ENCODE measurements at regions not wholly inside any gene's neighbourhood (a gene's known extent, or its start where the extent isn't known, plus 50 kb on each side); places are given as distances from the start of the nearest gene placed in this dataset.

DNA sequence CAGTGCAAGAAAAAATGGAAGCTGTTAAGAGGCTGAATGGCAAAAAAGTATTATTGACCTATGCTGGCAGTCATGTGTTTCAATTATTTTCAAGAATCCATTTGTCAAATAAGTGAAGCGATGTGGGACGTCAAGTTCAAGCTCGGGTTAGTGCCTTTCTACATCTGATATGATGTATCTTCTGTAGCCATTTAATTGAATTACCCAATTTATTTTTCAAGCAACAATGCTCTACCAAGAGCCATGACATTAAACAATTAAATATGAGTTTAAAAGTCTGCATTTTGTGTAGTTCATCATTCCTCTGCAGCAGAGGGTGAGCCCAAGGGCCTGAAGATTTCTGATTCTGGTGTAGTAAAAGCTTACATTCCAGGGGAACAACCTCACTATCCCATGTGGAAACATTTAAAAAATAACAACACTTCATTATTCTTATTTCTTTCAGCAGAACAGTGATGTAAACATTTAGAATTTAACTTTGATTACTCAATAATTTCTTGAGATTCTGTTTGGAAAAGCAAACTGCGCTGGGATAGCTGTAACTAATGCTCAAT, 619.7 kb upstream of the ARRDC3 start:
- Histone ChIP-seq H3K4me3 (no peak overlapping the region), H3K9me3 (replicated peaks) (no peaks in the 10 kb centered on the region), H3K36me3 (no peaks in the 10 kb centered on the region), H3K27ac (no peak overlapping the region), H3K4me1 (replicated peaks) (no peaks in the 10 kb centered on the region), H3K27me3 (replicated peaks) (no peaks in the 10 kb centered on the region)
- no peak for DNase-seq (ENCODE audit: low read depth in 1 of 2, low spot score in 2 of 2)

DNA sequence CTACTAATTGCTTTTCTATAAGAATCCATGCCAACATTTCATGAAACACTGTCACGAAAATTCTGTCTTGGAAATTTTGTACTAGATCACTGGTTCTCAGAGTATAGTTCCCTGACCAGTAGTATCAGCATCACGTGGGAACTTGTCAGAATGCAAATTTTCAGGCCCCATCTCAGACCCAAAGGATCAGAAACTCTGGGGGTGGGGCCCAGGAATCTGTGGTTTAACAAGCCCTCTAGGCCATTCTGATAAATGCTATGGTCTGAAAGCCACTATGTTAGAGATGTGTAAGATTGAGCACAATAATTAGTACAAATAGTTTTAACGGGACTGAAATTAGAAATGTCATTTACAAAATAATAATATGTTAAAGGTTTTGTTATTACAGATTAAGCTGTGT, 615.7 kb upstream of the ARRDC3 start:
- Histone ChIP-seq H3K36me3 (no peaks in the 10 kb centered on the region), H3K4me3 (no peak overlapping the region)
- no peak for DNase-seq (ENCODE audit: low read depth in 1 of 2, low spot score in 2 of 2)

DNA sequence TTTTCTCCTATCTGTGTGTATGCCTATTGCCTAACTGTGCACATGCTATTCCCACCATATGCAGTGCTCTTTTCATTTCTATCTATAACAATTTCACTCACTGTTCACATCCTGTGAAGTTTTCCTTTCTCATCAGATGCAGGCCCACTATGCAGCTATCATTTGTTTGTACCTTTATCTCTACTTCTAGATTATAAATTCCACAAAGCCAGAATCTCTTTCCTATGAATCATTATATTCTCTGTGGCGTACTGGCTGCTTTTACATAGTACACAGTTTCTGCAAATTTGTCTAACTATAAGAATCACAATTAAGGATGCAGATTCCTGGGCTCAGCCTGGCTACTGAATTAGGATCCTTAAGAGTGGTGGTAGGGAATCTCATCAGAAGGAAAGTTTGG, 600.8 kb upstream of the ARRDC3 start:
- H3K27ac ChIP-seq, result no peak overlapping the region
- H3K9me3 ChIP-seq (replicated peaks), result no peaks in the 10 kb centered on the region
- DNase-seq (ENCODE audit: low read depth in 1 of 2, low spot score in 2 of 2), result no peak
- H3K27me3 ChIP-seq (replicated peaks), result no peaks in the 10 kb centered on the region
- H3K4me1 ChIP-seq (replicated peaks), result no peaks in the 10 kb centered on the region
- no peaks in the 10 kb centered on the region for H3K36me3 ChIP-seq
- no peak overlapping the region for H3K4me3 ChIP-seq

More for the DNA sequence above, 615.7 kb upstream of the ARRDC3 start:
- Histone ChIP-seq H3K4me1 (replicated peaks) (no peaks in the 10 kb centered on the region), H3K9me3 (replicated peaks) (no peaks in the 10 kb centered on the region), H3K27me3 (replicated peaks) (no peaks in the 10 kb centered on the region), H3K27ac (no peak overlapping the region)

DNA sequence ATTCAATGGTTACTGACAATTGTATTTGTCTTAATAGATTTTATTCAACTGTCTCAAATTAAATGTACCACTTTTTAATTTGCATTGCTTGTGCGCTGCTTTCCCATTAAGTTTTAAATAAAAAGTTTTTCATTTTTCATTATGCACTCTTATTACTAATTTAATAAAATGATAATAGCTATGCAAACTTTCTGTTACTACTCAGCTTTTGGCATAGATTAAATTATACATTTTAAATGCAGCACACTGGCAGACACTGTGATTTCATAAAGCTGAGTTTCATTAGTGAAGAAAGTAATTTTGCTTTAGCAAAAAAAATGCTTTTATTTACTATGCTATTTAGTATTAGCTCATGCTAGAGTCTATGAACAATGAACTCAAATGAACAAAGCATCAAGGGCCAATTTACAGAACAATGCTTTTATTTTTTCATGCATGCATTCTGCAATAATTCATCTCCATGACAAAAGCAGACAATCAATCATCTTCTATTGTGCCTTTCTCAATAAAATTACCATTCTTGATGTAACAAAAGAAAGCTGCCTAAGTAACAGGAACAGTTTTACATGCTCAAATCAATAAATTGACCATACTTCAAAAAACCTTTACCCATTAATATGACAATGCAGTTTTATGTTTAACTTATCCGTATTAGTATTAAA, 595.2 kb upstream of the ARRDC3 start:
- Histone ChIP-seq H3K27ac (no peak overlapping the region), H3K9me3 (replicated peaks) (no peaks in the 10 kb centered on the region), H3K4me1 (replicated peaks) (no peaks in the 10 kb centered on the region), H3K4me3 (no peak overlapping the region), H3K27me3 (replicated peaks) (no peaks in the 10 kb centered on the region; the same call in 1 of the 2 replicates), H3K36me3 (no peaks in the 10 kb centered on the region)
- no peak for DNase-seq (ENCODE audit: low read depth in 1 of 2, low spot score in 2 of 2)

DNA sequence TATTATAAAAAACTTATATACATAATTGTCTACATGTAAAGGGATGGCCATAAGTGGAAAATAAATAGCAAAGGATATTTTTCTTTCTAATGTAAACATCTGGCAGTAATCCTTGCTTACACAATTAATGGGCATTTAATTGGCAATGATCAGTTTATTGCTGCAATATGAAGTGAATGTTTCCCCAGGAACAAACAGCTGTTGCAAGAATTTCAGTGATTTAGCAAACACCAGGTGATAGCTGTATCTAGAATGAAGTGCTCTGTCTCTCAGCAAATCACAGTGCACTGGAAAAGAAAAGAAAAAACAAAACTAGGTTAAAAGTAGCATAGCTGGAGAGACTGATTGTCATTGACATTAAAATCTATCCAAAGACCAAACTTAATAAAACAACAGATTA, 594.5 kb upstream of the ARRDC3 start:
- H3K9me3 ChIP-seq (replicated peaks), result no peaks in the 10 kb centered on the region
- H3K4me3 ChIP-seq, result no peak overlapping the region
- H3K4me1 ChIP-seq (replicated peaks), result no peaks in the 10 kb centered on the region
- no peaks in the 10 kb centered on the region for H3K36me3 ChIP-seq
- H3K27ac ChIP-seq, result no peak overlapping the region
- H3K27me3 ChIP-seq (replicated peaks), result no peaks in the 10 kb centered on the region; the same call in 1 of the 2 replicates
- DNase-seq (ENCODE audit: low read depth in 1 of 2, low spot score in 2 of 2), result no peak

DNA sequence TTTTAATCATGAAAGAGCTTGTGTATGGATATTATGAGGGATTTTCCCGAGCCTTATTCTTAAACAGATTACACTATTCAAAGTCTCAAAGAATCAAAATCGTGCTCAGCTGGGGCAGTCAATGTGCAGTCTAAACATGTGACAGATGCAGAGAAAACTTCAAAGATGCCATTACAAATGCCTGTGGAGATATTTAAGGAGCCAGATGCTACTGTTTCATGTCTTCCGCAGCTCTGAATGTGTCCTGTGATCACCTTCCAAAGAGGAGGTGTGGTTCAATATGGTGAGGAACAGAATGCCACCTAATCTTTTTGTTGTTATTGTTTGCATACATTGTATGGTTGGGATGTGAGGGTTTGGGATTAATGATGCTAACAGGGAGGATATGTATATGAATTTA, 593.3 kb upstream of the ARRDC3 start:
- H3K27me3 ChIP-seq (replicated peaks), result no peaks in the 10 kb centered on the region; the same call in 1 of the 2 replicates
- no peaks in the 10 kb centered on the region for H3K9me3 ChIP-seq (replicated peaks)
- no peaks in the 10 kb centered on the region for H3K4me1 ChIP-seq (replicated peaks)
- H3K36me3 ChIP-seq, result no peaks in the 10 kb centered on the region
- no peak overlapping the region for H3K4me3 ChIP-seq
- H3K27ac ChIP-seq, result no peak overlapping the region
- no peak for DNase-seq (ENCODE audit: low read depth in 1 of 2, low spot score in 2 of 2)

DNA sequence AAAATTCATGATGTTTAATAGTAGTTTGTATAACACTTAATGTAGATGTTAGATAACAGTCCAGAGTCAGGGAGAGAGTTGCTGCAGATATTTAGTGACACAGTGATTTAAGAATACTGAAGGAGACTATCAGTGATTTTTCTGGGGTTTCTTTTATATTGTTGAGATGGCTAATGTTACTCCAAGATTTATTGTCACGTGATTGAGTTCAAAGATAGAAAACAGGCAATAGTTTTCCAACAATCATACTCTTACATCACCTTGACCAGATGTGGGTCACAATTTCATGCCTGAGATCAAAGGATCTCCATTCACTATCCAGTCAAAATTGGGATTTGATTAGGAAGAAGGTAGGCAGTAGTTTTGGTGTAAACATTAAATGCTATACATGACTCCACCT, 580.0 kb upstream of the ARRDC3 start:
- no peak for DNase-seq (ENCODE audit: low read depth in 1 of 2, low spot score in 2 of 2)
- no peaks in the 10 kb centered on the region for H3K27me3 ChIP-seq (replicated peaks)
- H3K27ac ChIP-seq, result no peak overlapping the region

DNA sequence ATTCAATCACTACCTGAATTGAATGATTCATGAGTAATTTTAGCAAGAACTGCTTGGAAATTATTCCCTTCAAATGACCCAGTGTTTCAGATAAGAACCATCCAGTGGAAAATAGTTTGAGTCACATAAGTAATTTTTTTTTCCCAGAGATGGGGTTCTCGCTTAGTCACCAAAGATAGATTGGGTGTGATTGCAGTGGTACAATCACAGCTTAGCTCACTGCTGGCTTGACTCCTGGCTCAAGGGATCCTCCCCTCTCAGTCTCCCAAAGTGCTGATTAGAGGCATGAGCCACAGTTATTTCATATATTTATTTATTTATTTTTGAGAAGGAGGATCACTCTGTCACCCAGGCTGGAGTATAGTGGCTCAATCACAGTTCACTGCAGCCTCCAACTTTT, 574.5 kb upstream of the ARRDC3 start:
- Histone ChIP-seq H3K4me1 (replicated peaks) (no peaks in the 10 kb centered on the region), H3K36me3 (no peaks in the 10 kb centered on the region), H3K27me3 (replicated peaks) (no peaks in the 10 kb centered on the region), H3K27ac (no peak overlapping the region), H3K4me3 (no peak overlapping the region), H3K9me3 (replicated peaks) (no peaks in the 10 kb centered on the region)
- no peak for DNase-seq (ENCODE audit: low read depth in 1 of 2, low spot score in 2 of 2)

More for the DNA sequence above, 580.0 kb upstream of the ARRDC3 start:
- no peaks in the 10 kb centered on the region for H3K9me3 ChIP-seq (replicated peaks)
- no peaks in the 10 kb centered on the region for H3K36me3 ChIP-seq
- no peak overlapping the region for H3K4me3 ChIP-seq
- H3K4me1 ChIP-seq (replicated peaks), result no peaks in the 10 kb centered on the region

DNA sequence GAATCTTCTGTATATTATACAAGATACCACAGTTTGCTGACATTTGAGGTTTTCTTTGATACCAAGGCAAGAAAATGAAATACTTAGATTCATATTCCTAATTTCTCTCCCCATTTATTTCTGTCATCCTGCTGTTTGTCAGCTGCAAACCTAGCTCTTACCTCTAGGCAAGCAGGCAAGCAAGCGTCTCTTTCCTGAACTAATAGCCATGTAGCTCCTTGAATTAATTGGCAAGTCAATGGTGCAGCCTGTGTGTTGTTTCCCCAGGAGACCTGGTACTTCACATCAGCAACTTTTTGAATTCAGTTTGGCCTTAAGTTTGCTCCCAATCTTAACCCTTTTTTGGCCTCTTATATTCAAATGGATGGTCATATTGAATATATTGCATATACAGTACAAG, 573.6 kb upstream of the ARRDC3 start:
- Histone ChIP-seq H3K4me1 (replicated peaks) (no peaks in the 10 kb centered on the region), H3K36me3 (no peaks in the 10 kb centered on the region), H3K9me3 (replicated peaks) (no peaks in the 10 kb centered on the region), H3K27ac (no peak overlapping the region), H3K27me3 (replicated peaks) (no peaks in the 10 kb centered on the region), H3K4me3 (no peak overlapping the region)
- no peak for DNase-seq (ENCODE audit: low read depth in 1 of 2, low spot score in 2 of 2)

DNA sequence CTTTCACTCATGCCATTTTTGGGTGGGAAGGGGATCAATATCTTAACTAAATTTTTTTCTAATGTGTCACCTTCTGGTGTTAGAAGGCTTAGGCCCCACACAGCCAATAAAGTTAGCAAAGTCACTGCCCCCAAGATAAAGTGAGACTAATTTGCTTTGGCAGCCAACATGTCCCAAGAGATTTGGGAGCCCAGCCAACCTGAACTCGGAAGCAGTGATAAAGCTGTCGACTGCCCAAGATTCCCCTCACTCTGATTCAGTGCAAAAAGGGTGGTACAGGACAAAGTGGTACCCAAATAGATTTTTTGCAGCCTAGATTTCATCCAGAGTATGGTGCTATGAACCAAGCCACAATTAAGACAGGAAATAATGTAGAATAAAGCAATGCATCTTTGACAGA, 572.5 kb upstream of the ARRDC3 start:
- Histone ChIP-seq H3K27ac (no peak overlapping the region), H3K4me1 (replicated peaks) (no peaks in the 10 kb centered on the region), H3K9me3 (replicated peaks) (no peaks in the 10 kb centered on the region), H3K36me3 (no peaks in the 10 kb centered on the region), H3K4me3 (no peak overlapping the region), H3K27me3 (replicated peaks) (no peaks in the 10 kb centered on the region)
- DNase-seq (ENCODE audit: low read depth in 1 of 2, low spot score in 2 of 2), result no peak

DNA sequence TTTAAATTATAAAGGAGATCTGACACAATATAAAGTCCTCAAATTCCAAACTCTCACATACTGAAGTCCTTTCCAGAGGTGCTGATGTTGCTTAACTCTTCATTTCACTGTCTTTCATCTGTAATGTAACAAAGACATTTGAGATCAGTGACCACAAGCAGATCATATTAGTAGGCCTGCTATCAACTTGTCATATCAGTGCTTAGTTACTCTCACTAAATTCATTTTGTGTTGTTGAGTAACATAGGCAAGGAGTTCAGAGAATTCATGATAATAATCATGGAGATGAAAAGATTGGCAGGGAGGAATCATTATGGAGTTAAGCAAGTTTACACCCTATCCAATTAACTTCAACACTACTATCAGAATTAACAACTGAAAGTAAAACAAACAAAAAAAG, 571.0 kb upstream of the ARRDC3 start:
- DNase-seq (ENCODE audit: low read depth in 1 of 2, low spot score in 2 of 2), result no peak
- Histone ChIP-seq H3K9me3 (replicated peaks) (no peaks in the 10 kb centered on the region), H3K36me3 (no peaks in the 10 kb centered on the region), H3K4me3 (no peak overlapping the region), H3K27ac (no peak overlapping the region), H3K4me1 (replicated peaks) (no peaks in the 10 kb centered on the region), H3K27me3 (replicated peaks) (no peaks in the 10 kb centered on the region)

DNA sequence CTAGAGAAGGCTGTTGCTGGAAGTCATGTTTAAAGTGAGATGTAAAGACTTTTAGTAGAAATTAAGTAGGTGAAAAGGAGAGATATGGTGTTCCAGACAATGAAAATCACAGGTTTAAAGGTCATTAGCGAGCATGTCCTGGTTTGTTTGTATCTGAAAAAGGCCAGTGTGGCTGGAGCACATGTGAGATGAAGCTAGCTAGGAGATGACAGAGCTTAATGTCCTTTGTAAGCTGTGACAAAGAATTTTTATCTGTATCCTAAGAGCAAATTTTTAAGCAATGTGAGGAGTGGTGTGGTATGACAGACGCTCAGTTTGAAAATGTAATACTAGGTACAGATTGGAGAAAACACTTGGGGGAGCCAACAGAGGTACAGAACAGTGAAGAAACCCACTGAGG, 567.2 kb upstream of the ARRDC3 start:
- DNase-seq (ENCODE audit: low read depth in 1 of 2, low spot score in 2 of 2), result no peak
- H3K27ac ChIP-seq, result no peak overlapping the region
- no peaks in the 10 kb centered on the region for H3K36me3 ChIP-seq
- H3K4me3 ChIP-seq, result no peak overlapping the region
- no peaks in the 10 kb centered on the region; the same call in 1 of the 2 replicates for H3K27me3 ChIP-seq (replicated peaks)
- H3K4me1 ChIP-seq (replicated peaks), result no peaks in the 10 kb centered on the region
- no peaks in the 10 kb centered on the region for H3K9me3 ChIP-seq (replicated peaks)

DNA sequence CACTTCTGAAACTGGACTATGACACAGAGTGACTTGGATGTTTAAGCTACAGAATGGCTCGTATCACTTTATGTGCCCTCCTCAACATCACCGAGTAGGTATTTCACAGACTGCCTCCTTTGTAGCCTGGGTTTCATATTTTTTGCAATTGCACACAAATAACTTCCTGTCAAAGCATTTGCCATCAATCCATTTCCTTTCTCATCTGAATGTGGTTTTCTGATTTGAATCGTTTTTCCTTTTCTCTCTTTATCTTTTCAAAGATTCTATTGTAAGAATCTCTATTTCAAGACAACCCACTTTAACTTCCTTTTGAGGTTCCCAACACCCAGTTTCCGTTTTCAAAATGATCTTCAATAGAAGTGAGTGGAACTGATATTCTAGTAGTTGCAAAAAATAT, 563.8 kb upstream of the ARRDC3 start:
- Histone ChIP-seq H3K27ac (no peak overlapping the region), H3K4me1 (replicated peaks) (no peaks in the 10 kb centered on the region), H3K36me3 (no peaks in the 10 kb centered on the region), H3K4me3 (no peak overlapping the region), H3K9me3 (replicated peaks) (no peaks in the 10 kb centered on the region), H3K27me3 (replicated peaks) (no peaks in the 10 kb centered on the region; the same call in 1 of the 2 replicates)
- no peak for DNase-seq (ENCODE audit: low read depth in 1 of 2, low spot score in 2 of 2)

DNA sequence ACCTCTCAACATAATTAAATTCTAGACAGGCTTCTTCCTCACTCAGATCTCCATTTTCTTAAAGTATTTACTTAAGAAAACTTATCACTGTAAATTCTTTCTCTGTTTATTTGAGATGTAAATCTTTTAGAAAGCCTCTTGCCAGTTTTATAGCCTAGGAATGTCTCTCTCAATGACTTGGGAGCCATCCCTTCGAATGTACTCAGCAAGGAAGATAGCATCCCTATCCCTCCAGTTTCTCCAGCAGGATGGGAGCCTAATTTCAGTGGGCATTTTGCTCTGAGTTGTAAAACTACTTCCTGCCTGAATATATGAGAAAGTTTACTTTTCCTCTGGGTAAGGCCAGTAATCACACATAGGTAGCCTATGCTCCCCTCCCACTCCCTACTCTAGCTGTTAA, 558.5 kb upstream of the ARRDC3 start:
- Histone ChIP-seq H3K4me3 (no peak overlapping the region), H3K27ac (no peak overlapping the region), H3K4me1 (replicated peaks) (no peaks in the 10 kb centered on the region), H3K27me3 (replicated peaks) (no peaks in the 10 kb centered on the region; the same call in 1 of the 2 replicates), H3K36me3 (no peaks in the 10 kb centered on the region), H3K9me3 (replicated peaks) (no peaks in the 10 kb centered on the region)
- no peak for DNase-seq (ENCODE audit: low read depth in 1 of 2, low spot score in 2 of 2)

DNA sequence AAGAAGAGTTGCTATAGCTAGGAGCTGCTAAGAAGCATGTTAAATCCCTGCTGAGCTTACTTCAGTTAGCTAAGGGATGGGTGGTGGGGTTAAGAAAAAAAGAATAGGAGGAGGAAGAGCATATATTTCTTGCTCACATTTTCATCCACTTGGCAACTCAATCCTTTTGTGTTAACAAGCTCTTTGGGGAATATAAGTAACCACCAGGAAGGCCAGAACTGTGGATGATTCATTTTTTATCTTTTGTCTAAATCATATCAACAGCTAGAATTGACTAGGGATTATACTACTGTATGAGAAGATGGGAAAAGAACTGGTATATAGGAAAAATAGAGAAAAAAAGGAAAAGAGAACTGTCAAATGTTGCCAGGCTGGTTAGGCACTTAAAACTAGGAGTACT, 555.3 kb upstream of the ARRDC3 start:
- Histone ChIP-seq H3K27me3 (replicated peaks) (no peaks in the 10 kb centered on the region), H3K27ac (no peak overlapping the region), H3K4me3 (no peak overlapping the region), H3K36me3 (no peaks in the 10 kb centered on the region), H3K9me3 (replicated peaks) (no peaks in the 10 kb centered on the region), H3K4me1 (replicated peaks) (no peaks in the 10 kb centered on the region)
- no peak for DNase-seq (ENCODE audit: low read depth in 1 of 2, low spot score in 2 of 2)
